Testis (tissue), 2 donors: ENCODE measurements at regions not wholly inside any gene's neighbourhood (a gene's known extent, or its start where the extent isn't known, plus 50 kb on each side); places are given as distances from the start of the nearest gene placed in this dataset.

Source experiments
- CTCF ChIP-seq, 3 experiments: fragments of 450-650 bp in 2 of 3; fragments of 200-600 bp in 1 of 3; sonication (generic) in 1 of 3; IDR thresholded peaks; one replicate each; pipeline ENCODE4 v1.5.1; 2016 to 2019; ENCODE audit warnings: antibody characterized with exemption in 3 of 3, mild to moderate bottlenecking in 2 of 3, moderate library complexity in 1 of 3
- POLR2A ChIP-seq: fragments of 450-650 bp; IDR thresholded peaks from one replicate; pipeline ENCODE4 v1.6.1; 2017; ENCODE audit warnings: antibody characterized with exemption, mild to moderate bottlenecking, moderate library complexity

- TF ChIP-seq CTCF (IDR thresholded peaks at IDR 0.05) (no peak), POLR2A (no peak)
These were observed 214.4 kb downstream of the TLE3 start for GRCh38 chr15:69883306-69883705.
